Esophagus squamous epithelium (tissue), 4 donors: ENCODE measurements at regions not wholly inside any gene's neighbourhood (a gene's known extent, or its start where the extent isn't known, plus 50 kb on each side); places are given as distances from the start of the nearest gene placed in this dataset.

Experiments used
- POLR2A ChIP-seq, 4 donors: fragments of 450-650 bp; IDR thresholded peaks; one replicate each; pipeline ENCODE4 v1.6.1; 2017; ENCODE audit warnings: antibody characterized with exemption in 4 of 4, mild to moderate bottlenecking in 4 of 4, moderate library complexity in 3 of 4
- TF ChIP-seq, protein P1 (sequence below), 6 experiments: fragments of 450-650 bp in 4 of 6; fragments of 200-600 bp in 2 of 6; sonication (generic) in 2 of 6; IDR thresholded peaks; one replicate each; pipeline ENCODE4 v1.5.1; 2016 to 2019; ENCODE audit warnings: antibody characterized with exemption in 6 of 6, mild to moderate bottlenecking in 4 of 6, moderate library complexity in 4 of 6

DNA sequence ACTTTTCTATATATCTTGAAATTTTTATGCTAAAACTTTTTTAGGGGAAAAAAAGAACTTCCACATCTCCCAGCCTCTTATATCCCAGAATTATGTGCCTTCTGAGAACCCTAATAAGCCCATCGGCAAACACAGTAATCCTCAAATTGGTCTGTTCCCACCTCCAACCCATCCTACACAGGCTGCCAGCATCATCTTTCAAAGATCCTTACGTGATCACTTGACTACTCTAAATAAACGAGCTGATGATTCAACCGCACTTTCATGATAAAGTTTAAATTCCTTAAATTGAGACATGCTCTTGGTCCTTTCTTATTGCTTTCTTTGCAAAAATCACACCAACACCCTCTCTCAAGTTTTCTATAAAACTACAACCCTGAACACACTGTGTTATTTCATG is 52.5 kb downstream of the MPP7 start:
- TF ChIP-seq, protein P1, sequence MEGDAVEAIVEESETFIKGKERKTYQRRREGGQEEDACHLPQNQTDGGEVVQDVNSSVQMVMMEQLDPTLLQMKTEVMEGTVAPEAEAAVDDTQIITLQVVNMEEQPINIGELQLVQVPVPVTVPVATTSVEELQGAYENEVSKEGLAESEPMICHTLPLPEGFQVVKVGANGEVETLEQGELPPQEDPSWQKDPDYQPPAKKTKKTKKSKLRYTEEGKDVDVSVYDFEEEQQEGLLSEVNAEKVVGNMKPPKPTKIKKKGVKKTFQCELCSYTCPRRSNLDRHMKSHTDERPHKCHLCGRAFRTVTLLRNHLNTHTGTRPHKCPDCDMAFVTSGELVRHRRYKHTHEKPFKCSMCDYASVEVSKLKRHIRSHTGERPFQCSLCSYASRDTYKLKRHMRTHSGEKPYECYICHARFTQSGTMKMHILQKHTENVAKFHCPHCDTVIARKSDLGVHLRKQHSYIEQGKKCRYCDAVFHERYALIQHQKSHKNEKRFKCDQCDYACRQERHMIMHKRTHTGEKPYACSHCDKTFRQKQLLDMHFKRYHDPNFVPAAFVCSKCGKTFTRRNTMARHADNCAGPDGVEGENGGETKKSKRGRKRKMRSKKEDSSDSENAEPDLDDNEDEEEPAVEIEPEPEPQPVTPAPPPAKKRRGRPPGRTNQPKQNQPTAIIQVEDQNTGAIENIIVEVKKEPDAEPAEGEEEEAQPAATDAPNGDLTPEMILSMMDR (IDR thresholded peaks at IDR 0.05), result no peak
- no peak for TF ChIP-seq POLR2A (IDR thresholded peaks at IDR 0.05)
